Stomach (tissue), 4 donors: ENCODE measurements at regions not wholly inside any gene's neighbourhood (a gene's known extent, or its start where the extent isn't known, plus 50 kb on each side); places are given as distances from the start of the nearest gene placed in this dataset.
"Not testable (repeated sequence)": the region's sequence is repeated elsewhere in the genome, so short reads cannot be mapped to it uniquely, and the experiment has no call there.

Source experiments
- CTCF ChIP-seq, 7 experiments: fragments of 450-650 bp in 4 of 7; fragments of 200-600 bp in 3 of 7; sonication (generic) in 3 of 7; IDR thresholded peaks; one replicate each; pipeline ENCODE4 v1.5.1; 2016 to 2019; ENCODE audit warnings: antibody characterized with exemption in 7 of 7, control low read depth in 2 of 7, mild to moderate bottlenecking in 1 of 7
- EP300 ChIP-seq: sonication (generic); formaldehyde crosslinking; IDR thresholded peaks from one replicate; pipeline ENCODE4 v1.6.1; 2017; ENCODE audit warnings: antibody characterized with exemption

- not testable (repeated sequence) for TF ChIP-seq CTCF (IDR thresholded peaks at IDR 0.05); EP300
Observed at GRCh38 chr1:117717980-117718379, 112.1 kb downstream of the TENT5C start.
